ENCODE measurements at regions not wholly inside any gene's neighbourhood (a gene's known extent, or its start where the extent isn't known, plus 50 kb on each side); places are given as distances from the start of the nearest gene placed in this dataset.

DNA sequence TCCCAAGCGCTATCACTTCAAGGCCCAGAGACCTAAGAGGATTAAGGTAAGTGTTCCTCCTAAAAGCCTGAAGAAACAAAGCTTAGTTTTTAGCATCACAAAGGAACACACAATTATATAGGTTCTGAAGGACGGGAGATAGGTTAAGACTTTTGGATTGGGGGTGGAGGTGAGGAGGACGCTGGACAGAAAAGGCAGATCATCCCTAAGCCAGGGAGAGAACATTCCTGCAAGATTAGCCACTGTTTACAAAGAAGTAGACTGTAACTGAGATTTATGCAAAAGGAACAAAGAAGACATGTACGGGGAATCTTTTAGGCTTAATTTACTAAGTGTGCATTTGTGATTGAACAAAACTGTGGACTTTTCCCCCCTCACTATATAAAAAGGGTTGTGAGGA is 184.1 kb upstream of the IRX5 start:
- no peaks in the 10 kb centered on the region for H3K9me3 ChIP-seq (ENCODE audit: control insufficient read depth, insufficient read depth, low read depth, low read length)
- ChIA-PET CTCF (no interaction called here), POLR2A (no interaction called here)
- H3K4me1 ChIP-seq (ENCODE audit: control insufficient read depth, insufficient read depth, low read length), result no peaks in the 10 kb centered on the region
- no TSS peak for BruUV-seq (replicated peaks)
- no peaks in the 10 kb centered on the region for H3K27me3 ChIP-seq (ENCODE audit: control insufficient read depth, insufficient read depth, low read length)
- ATAC-seq (no peak), DNase-seq (ENCODE audit: low read depth, low spot score) (no peak)
- H3K36me3 ChIP-seq (ENCODE audit: control insufficient read depth, insufficient read depth, low read length), result no peaks in the 10 kb centered on the region
- no peak overlapping the region for H3K4me3 ChIP-seq (ENCODE audit: low read depth in 2 of 2, low read length in 2 of 2)
- in situ Hi-C loops (cut with HindIII; ENCODE audit: low pct_unique_long_range_greater_than_20kb, low sequenced_read_pairs), result no loop called here
- TF ChIP-seq POLR2AphosphoS5 (IDR thresholded peaks at IDR 0.05; ENCODE audit: low read depth, low read length) (no peak), TCF7L2 (IDR thresholded peaks at IDR 0.05; ENCODE audit: low read depth, low read length) (no peak), SIN3A (IDR thresholded peaks at IDR 0.05; ENCODE audit: borderline replicate concordance, insufficient read depth, low read depth, low read length) (no peak)
- TF ChIP-seq, protein P1, sequence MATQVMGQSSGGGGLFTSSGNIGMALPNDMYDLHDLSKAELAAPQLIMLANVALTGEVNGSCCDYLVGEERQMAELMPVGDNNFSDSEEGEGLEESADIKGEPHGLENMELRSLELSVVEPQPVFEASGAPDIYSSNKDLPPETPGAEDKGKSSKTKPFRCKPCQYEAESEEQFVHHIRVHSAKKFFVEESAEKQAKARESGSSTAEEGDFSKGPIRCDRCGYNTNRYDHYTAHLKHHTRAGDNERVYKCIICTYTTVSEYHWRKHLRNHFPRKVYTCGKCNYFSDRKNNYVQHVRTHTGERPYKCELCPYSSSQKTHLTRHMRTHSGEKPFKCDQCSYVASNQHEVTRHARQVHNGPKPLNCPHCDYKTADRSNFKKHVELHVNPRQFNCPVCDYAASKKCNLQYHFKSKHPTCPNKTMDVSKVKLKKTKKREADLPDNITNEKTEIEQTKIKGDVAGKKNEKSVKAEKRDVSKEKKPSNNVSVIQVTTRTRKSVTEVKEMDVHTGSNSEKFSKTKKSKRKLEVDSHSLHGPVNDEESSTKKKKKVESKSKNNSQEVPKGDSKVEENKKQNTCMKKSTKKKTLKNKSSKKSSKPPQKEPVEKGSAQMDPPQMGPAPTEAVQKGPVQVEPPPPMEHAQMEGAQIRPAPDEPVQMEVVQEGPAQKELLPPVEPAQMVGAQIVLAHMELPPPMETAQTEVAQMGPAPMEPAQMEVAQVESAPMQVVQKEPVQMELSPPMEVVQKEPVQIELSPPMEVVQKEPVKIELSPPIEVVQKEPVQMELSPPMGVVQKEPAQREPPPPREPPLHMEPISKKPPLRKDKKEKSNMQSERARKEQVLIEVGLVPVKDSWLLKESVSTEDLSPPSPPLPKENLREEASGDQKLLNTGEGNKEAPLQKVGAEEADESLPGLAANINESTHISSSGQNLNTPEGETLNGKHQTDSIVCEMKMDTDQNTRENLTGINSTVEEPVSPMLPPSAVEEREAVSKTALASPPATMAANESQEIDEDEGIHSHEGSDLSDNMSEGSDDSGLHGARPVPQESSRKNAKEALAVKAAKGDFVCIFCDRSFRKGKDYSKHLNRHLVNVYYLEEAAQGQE (IDR thresholded peaks at IDR 0.05; ENCODE audit: insufficient read depth in 1 of 2, low read depth in 2 of 2, low read length in 1 of 2), result no peak
- TF ChIP-seq, protein P2, sequence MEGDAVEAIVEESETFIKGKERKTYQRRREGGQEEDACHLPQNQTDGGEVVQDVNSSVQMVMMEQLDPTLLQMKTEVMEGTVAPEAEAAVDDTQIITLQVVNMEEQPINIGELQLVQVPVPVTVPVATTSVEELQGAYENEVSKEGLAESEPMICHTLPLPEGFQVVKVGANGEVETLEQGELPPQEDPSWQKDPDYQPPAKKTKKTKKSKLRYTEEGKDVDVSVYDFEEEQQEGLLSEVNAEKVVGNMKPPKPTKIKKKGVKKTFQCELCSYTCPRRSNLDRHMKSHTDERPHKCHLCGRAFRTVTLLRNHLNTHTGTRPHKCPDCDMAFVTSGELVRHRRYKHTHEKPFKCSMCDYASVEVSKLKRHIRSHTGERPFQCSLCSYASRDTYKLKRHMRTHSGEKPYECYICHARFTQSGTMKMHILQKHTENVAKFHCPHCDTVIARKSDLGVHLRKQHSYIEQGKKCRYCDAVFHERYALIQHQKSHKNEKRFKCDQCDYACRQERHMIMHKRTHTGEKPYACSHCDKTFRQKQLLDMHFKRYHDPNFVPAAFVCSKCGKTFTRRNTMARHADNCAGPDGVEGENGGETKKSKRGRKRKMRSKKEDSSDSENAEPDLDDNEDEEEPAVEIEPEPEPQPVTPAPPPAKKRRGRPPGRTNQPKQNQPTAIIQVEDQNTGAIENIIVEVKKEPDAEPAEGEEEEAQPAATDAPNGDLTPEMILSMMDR (IDR thresholded peaks at IDR 0.05), result no peak
- no peak overlapping the region for H3K27ac ChIP-seq (ENCODE audit: low read length)
- intact Hi-C loops (cut with micrococcal nuclease; ENCODE audit: unreplicated experiment), result no loop called here

DNA sequence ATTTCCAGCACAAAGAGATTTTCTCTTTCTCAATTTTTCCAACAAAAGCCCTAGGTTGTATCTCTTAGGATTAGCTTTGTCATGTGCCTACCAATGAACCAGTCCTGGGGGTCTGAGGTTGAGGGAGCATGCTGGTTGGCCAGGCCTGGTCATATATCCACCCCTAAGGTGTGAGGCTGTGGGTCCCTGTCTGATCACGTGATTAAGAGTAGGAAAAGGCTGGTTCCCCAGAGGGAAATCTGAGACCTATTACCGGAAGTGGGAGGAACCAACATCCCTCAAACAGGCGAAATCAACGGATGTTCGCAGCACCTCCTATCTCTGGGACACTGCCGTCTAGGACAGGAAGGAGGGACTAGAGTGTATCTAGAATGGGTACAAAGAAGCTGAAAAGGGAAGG is 185.7 kb upstream of the IRX5 start:
- intact Hi-C loops (cut with micrococcal nuclease; ENCODE audit: unreplicated experiment) (no loop called here), in situ Hi-C loops (cut with HindIII; ENCODE audit: low pct_unique_long_range_greater_than_20kb, low sequenced_read_pairs) (no loop called here)
- ChIA-PET CTCF (no interaction called here), POLR2A (no interaction called here)
- Histone ChIP-seq H3K27me3 (ENCODE audit: control insufficient read depth, insufficient read depth, low read length) (no peaks in the 10 kb centered on the region), H3K4me3 (ENCODE audit: low read depth in 2 of 2, low read length in 2 of 2) (no peak overlapping the region), H3K27ac (ENCODE audit: low read length) (no peak overlapping the region), H3K36me3 (ENCODE audit: control insufficient read depth, insufficient read depth, low read length) (no peaks in the 10 kb centered on the region), H3K4me1 (ENCODE audit: control insufficient read depth, insufficient read depth, low read length) (no peaks in the 10 kb centered on the region), H3K9me3 (ENCODE audit: control insufficient read depth, insufficient read depth, low read depth, low read length) (no peaks in the 10 kb centered on the region)
- no TSS peak for BruUV-seq (replicated peaks)
- TF ChIP-seq POLR2AphosphoS5 (IDR thresholded peaks at IDR 0.05; ENCODE audit: low read depth, low read length) (no peak), TCF7L2 (IDR thresholded peaks at IDR 0.05; ENCODE audit: low read depth, low read length) (no peak), SIN3A (IDR thresholded peaks at IDR 0.05; ENCODE audit: borderline replicate concordance, insufficient read depth, low read depth, low read length) (no peak)
- TF ChIP-seq, protein P2 (IDR thresholded peaks at IDR 0.05), result no peak
- ATAC-seq (no peak), DNase-seq (ENCODE audit: low read depth, low spot score) (no peak)
